ENCODE measurements at regions not wholly inside any gene's neighbourhood (a gene's known extent, or its start where the extent isn't known, plus 50 kb on each side); places are given as distances from the start of the nearest gene placed in this dataset.
A peak's percentile ranks its signal among the peaks of the same experiment; 100 is the strongest.

- no peaks in the 10 kb centered on the region for H3K36me3 ChIP-seq
- TF ChIP-seq, protein P1, sequence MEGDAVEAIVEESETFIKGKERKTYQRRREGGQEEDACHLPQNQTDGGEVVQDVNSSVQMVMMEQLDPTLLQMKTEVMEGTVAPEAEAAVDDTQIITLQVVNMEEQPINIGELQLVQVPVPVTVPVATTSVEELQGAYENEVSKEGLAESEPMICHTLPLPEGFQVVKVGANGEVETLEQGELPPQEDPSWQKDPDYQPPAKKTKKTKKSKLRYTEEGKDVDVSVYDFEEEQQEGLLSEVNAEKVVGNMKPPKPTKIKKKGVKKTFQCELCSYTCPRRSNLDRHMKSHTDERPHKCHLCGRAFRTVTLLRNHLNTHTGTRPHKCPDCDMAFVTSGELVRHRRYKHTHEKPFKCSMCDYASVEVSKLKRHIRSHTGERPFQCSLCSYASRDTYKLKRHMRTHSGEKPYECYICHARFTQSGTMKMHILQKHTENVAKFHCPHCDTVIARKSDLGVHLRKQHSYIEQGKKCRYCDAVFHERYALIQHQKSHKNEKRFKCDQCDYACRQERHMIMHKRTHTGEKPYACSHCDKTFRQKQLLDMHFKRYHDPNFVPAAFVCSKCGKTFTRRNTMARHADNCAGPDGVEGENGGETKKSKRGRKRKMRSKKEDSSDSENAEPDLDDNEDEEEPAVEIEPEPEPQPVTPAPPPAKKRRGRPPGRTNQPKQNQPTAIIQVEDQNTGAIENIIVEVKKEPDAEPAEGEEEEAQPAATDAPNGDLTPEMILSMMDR (IDR thresholded peaks at IDR 0.05) = no peak
- DNase-seq (ENCODE audit: low spot score in 2 of 2) = peak in 1 of 2 donors; percentile 51
- H3K4me1 ChIP-seq = no peaks in the 10 kb centered on the region
- intact Hi-C loops (cut with DNase I) = no loop called here
- no peak overlapping the region for H3K4me3 ChIP-seq
- H3K27me3 ChIP-seq = no peaks in the 10 kb centered on the region
- no peaks in the 10 kb centered on the region for H3K9me3 ChIP-seq
- H3K27ac ChIP-seq = no peak overlapping the region
These were observed 73.4 kb upstream of the PRR23C start for GRCh38 chr3:139117883-139118760.

- no peaks in the 10 kb centered on the region for H3K9me3 ChIP-seq
- intact Hi-C loops (cut with DNase I) = no loop called here
- DNase-seq (ENCODE audit: low spot score in 2 of 2) = peak in 1 of 2 donors; percentile 42
These were observed 74.1 kb upstream of the PRR23C start for GRCh38 chr3:139118835-139119234.

GRCh38 chr3:139119331-139120025, 74.8 kb upstream of the PRR23C start:
- no peaks in the 10 kb centered on the region for H3K27me3 ChIP-seq
- DNase-seq (ENCODE audit: low spot score in 2 of 2) = peak in 1 of 2 donors; percentile 19
- no peaks in the 10 kb centered on the region for H3K4me1 ChIP-seq
- TF ChIP-seq, protein P1 (IDR thresholded peaks at IDR 0.05) = no peak
- H3K27ac ChIP-seq = no peak overlapping the region
- no peaks in the 10 kb centered on the region for H3K9me3 ChIP-seq
- intact Hi-C loops (cut with DNase I) = no loop called here
- H3K4me3 ChIP-seq = no peak overlapping the region
- no peaks in the 10 kb centered on the region for H3K36me3 ChIP-seq

More at GRCh38 chr3:139118835-139119234, 74.1 kb upstream of the PRR23C start:
- TF ChIP-seq, protein P1 (IDR thresholded peaks at IDR 0.05) = no peak
- H3K36me3 ChIP-seq = no peaks in the 10 kb centered on the region
- no peaks in the 10 kb centered on the region for H3K27me3 ChIP-seq
- no peak overlapping the region for H3K27ac ChIP-seq
- no peaks in the 10 kb centered on the region for H3K4me1 ChIP-seq
- no peak overlapping the region for H3K4me3 ChIP-seq

- intact Hi-C loops (cut with DNase I) = no loop called here
- no peaks in the 10 kb centered on the region for H3K27me3 ChIP-seq
- no peak overlapping the region for H3K4me3 ChIP-seq
- TF ChIP-seq, protein P1 (IDR thresholded peaks at IDR 0.05) = no peak
- no peak overlapping the region for H3K27ac ChIP-seq
- H3K4me1 ChIP-seq = no peaks in the 10 kb centered on the region
- H3K9me3 ChIP-seq = no peaks in the 10 kb centered on the region
- no peaks in the 10 kb centered on the region for H3K36me3 ChIP-seq
- DNase-seq (ENCODE audit: low spot score in 2 of 2) = peak in 1 of 2 donors; percentile 50
These were observed 75.7 kb upstream of the PRR23C start for GRCh38 chr3:139120086-139121056.

GRCh38 chr3:139121513-139122220, 77.0 kb upstream of the PRR23C start:
- no peaks in the 10 kb centered on the region for H3K4me1 ChIP-seq
- no peaks in the 10 kb centered on the region for H3K27me3 ChIP-seq
- no peak overlapping the region for H3K27ac ChIP-seq
- intact Hi-C loops (cut with DNase I) = no loop called here
- TF ChIP-seq, protein P1 (IDR thresholded peaks at IDR 0.05) = no peak
- DNase-seq (ENCODE audit: low spot score in 2 of 2) = peak in 1 of 2 donors; percentile 37
- H3K36me3 ChIP-seq = no peaks in the 10 kb centered on the region
- no peaks in the 10 kb centered on the region for H3K9me3 ChIP-seq
- H3K4me3 ChIP-seq = no peak overlapping the region

Measured in ascending aorta (tissue), 2 donors.